ENCODE measurements at regions not wholly inside any gene's neighbourhood (a gene's known extent, or its start where the extent isn't known, plus 50 kb on each side); places are given as distances from the start of the nearest gene placed in this dataset.

- Histone ChIP-seq H3K9ac (ENCODE audit: low read depth, low read length) (no peak overlapping the region), H3K4me2 (ENCODE audit: low read depth, low read length) (no peak overlapping the region), H3K27ac (ENCODE audit: insufficient read depth, low read length) (no peak overlapping the region), H4K5ac (ENCODE audit: low read depth, low read length) (no peak overlapping the region), H4K8ac (ENCODE audit: low read depth in 2 of 2, low read length in 2 of 2) (no peak overlapping the region), H2BK15ac (ENCODE audit: low read depth, low read length) (no peak overlapping the region), H3K23ac (ENCODE audit: low read depth, low read length) (no peak overlapping the region), H2AK5ac (ENCODE audit: low read depth, low read length) (no peak overlapping the region), H3K27me3 (ENCODE audit: control insufficient read depth, insufficient read depth, low read length) (no peaks in the 10 kb centered on the region), H3K4me1 (ENCODE audit: control insufficient read depth, insufficient read depth, low read length) (no peaks in the 10 kb centered on the region), H3K56ac (ENCODE audit: extremely low read depth, insufficient read depth, low read length) (no peak overlapping the region), H2BK120ac (ENCODE audit: low read depth, low read length) (no peak overlapping the region), H4K20me1 (ENCODE audit: insufficient read depth, low read length) (no peaks in the 10 kb centered on the region), H3K9me3 (ENCODE audit: control insufficient read depth, insufficient read depth, low read length) (peaks cover 15% of the 10 kb centered on the region), H3K14ac (replicated peaks; ENCODE audit: low read depth, low read length) (no peak overlapping the region), H3K9me1 (ENCODE audit: insufficient read depth, low read length) (no peaks in the 10 kb centered on the region), H3K4ac (ENCODE audit: low read depth, low read length) (no peak overlapping the region), H2AFZ (replicated peaks; ENCODE audit: low read length, poor library complexity) (no peak overlapping the region), H3K18ac (ENCODE audit: low read depth, low read length) (no peak overlapping the region), H4K91ac (ENCODE audit: insufficient read depth, low read depth, low read length) (no peak overlapping the region), H3K4me3 (ENCODE audit: insufficient read depth, low read depth, low read length) (no peak overlapping the region), H2AK9ac (replicated peaks; ENCODE audit: low read depth, low read length, poor library complexity) (no peak overlapping the region), H2BK5ac (ENCODE audit: low read depth, low read length, poor library complexity, severe bottlenecking) (no peak overlapping the region), H3K79me1 (ENCODE audit: low read depth in 1 of 2, low read length in 2 of 2) (no peaks in the 10 kb centered on the region), H3K36me3 (ENCODE audit: control insufficient read depth, insufficient read depth, low read length) (no peaks in the 10 kb centered on the region), H2BK20ac (ENCODE audit: low read depth, low read length) (no peak overlapping the region)
- TF ChIP-seq ELK1 (IDR thresholded peaks at IDR 0.05; ENCODE audit: borderline replicate concordance, low read depth, low read length) (no peak), CHD1 (IDR thresholded peaks at IDR 0.05; ENCODE audit: low read depth, low read length) (no peak), RAD21 (IDR thresholded peaks at IDR 0.05; ENCODE audit: low read length) (no peak), CTCF (conservative IDR thresholded peaks at IDR 0.05; ENCODE audit: low read depth, low read length) (no peak)
- CTCF ChIA-PET = no interaction called here
- DNase-seq (no peak), ATAC-seq (ENCODE audit: low read depth) (no peak)
- in situ Hi-C loops (cut with MboI; ENCODE audit: low sequenced_read_pairs) = no loop called here
- dilution Hi-C loops (cut with HindIII; ENCODE audit: low sequenced_read_pairs, unreplicated experiment) = no loop called here
- BruUV-seq (replicated peaks) = no TSS peak
- intact Hi-C loops (cut with micrococcal nuclease) = no loop called here
- POLR2A ChIA-PET (ENCODE audit: unreplicated experiment) = no interaction called here
- 48% methylated on average over 2 of the region's 3 CpGs; no CpG with 5 or more reads in 1 of the 2 experiments for WGBS, 2 experiments (ENCODE audit: extremely low coverage in 2 of 2, insufficient read length in 1 of 2)
Measured at GRCh38 chr1:239537795-239538194, 151.4 kb downstream of the CHRM3 start.

Measured in IMR-90 (cell line).